A673 (cell line): ENCODE measurements at regions not wholly inside any gene's neighbourhood (a gene's known extent, or its start where the extent isn't known, plus 50 kb on each side); places are given as distances from the start of the nearest gene placed in this dataset.

Experiments
- BruUV-seq: library from RNA; stranded (reverse); fragments of 400-500 nt; replicated peaks from 2 replicates; lab custom pipeline; 2021; lab: Mats Ljungman, UMichigan
- CTCF ChIA-PET: fragments of 300-600 bp; sonication (Branson Sonifier 250); formaldehyde crosslinking; loops from one replicate; lab custom pipeline; 2022; ENCODE audit warnings: antibody characterized with exemption; lab: Charles Lee
- POLR2A ChIA-PET: fragments of 300-600 bp; sonication (Branson Sonifier 250); formaldehyde crosslinking; loops from one replicate; lab custom pipeline; 2022; ENCODE audit warnings: antibody characterized with exemption; ENCODE audit not compliant: low non-redundant PET; lab: Charles Lee
- DNase-seq: peaks from one replicate; pipeline ENCODE4 v3.0.0-alpha.2; 2015; ENCODE audit warnings: low spot score
- H3K27ac ChIP-seq: fragments of 200-600 bp; sonication (generic); 2 replicates; pipeline ENCODE4 v1.5.1; 2016; ENCODE audit warnings: mixed run types, low read depth, mild to moderate bottlenecking, mixed read lengths, antibody characterized with exemption, low read length; ENCODE audit not compliant: poor library complexity, severe bottlenecking
- H3K27me3 ChIP-seq: fragments of 200-600 bp; sonication (generic); replicated peaks from 2 replicates; pipeline ENCODE4 v1.6.1; 2017; ENCODE audit warnings: mixed run types, low read depth, mild to moderate bottlenecking, mixed read lengths, antibody characterized with exemption, low read length; ENCODE audit not compliant: insufficient read depth, poor library complexity
- H3K36me3 ChIP-seq: fragments of 200-600 bp; sonication (generic); 2 replicates; pipeline ENCODE4 v1.6.1; 2016; ENCODE audit warnings: mixed run types, mild to moderate bottlenecking, mixed read lengths, antibody characterized with exemption, low read length; ENCODE audit not compliant: insufficient read depth, poor library complexity, severe bottlenecking
- H3K4me1 ChIP-seq: fragments of 200-600 bp; sonication (generic); 2 replicates; pipeline ENCODE4 v1.6.1; 2017; ENCODE audit warnings: mixed run types, mild to moderate bottlenecking, mixed read lengths, antibody characterized with exemption, low read length; ENCODE audit not compliant: insufficient read depth, poor library complexity, severe bottlenecking
- H3K4me3 ChIP-seq: fragments of 200-600 bp; sonication (generic); 2 replicates; pipeline ENCODE4 v1.5.1; 2016; ENCODE audit warnings: low read depth, mixed run types, mild to moderate bottlenecking, mixed read lengths, low read length; ENCODE audit not compliant: poor library complexity, severe bottlenecking
- H3K9me3 ChIP-seq: fragments of 200-600 bp; sonication (generic); 2 replicates; pipeline ENCODE4 v1.6.1; 2016; ENCODE audit warnings: mixed run types, low read depth, mild to moderate bottlenecking, mixed read lengths, antibody characterized with exemption, low read length; ENCODE audit not compliant: poor library complexity, severe bottlenecking
- EZH2 ChIP-seq: fragments of 200-600 bp; sonication (generic); IDR thresholded peaks from 2 replicates; pipeline ENCODE4 v1.6.1; 2017; ENCODE audit warnings: borderline replicate concordance, low read depth, mild to moderate bottlenecking, mixed read lengths, antibody characterized with exemption, low read length; ENCODE audit not compliant: poor library complexity, severe bottlenecking
- intact Hi-C: fragments of 100-400 bp; cut with micrococcal nuclease; formaldehyde crosslinking; loops from one replicate; pipeline ENCODE4 v1.10.0; 2022; ENCODE audit not compliant: unreplicated experiment
- TF ChIP-seq, protein P1 (sequence below): fragments of 300-800, 200-600 bp; sonication (generic); conservative IDR thresholded peaks from 2 replicates; pipeline ENCODE4 v1.5.1; 2017; ENCODE audit warnings: low read depth, mild to moderate bottlenecking, antibody characterized with exemption, low read length, moderate library complexity, mixed read lengths

DNA sequence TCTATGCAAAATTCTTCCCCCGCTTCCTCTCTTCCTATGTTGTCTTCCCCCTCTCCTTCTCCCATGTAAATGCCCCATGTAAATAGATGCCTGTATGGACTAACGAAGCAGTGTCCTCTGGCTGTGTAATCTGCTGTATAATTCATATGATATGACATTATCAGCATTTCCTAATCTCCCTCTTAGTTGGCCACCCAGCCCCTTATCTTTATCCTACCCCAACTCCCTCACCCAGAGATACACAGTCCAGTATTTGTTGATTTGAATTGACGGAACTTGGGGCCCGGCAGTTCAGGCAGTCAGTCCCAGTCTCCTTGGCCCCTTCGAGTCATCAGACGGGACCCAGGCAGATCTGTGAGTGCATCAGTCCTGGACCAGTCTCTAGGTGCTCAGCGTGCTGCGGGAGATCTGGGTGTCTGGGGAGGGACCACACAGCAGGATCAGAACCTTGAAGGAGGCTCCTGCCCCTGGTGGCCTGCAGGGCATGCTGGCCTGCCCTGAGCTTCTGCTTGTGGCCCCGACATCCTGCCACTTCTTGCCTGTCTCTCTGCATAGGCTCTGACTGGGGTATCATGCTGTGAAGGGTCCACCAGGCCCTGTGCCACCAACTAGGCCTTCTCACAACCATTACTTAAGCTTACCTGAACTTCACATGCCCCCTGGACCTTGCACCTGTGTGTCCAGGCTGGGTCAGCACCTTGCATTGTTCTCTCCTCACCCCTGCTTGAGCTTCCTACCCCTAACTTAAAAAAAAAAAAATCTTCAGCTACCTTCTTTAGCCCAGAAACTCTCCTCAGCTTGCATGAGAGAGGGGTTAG lies 88.1 kb upstream of the ATL2 start:
- DNase-seq: no peak
- TF ChIP-seq, protein P1, sequence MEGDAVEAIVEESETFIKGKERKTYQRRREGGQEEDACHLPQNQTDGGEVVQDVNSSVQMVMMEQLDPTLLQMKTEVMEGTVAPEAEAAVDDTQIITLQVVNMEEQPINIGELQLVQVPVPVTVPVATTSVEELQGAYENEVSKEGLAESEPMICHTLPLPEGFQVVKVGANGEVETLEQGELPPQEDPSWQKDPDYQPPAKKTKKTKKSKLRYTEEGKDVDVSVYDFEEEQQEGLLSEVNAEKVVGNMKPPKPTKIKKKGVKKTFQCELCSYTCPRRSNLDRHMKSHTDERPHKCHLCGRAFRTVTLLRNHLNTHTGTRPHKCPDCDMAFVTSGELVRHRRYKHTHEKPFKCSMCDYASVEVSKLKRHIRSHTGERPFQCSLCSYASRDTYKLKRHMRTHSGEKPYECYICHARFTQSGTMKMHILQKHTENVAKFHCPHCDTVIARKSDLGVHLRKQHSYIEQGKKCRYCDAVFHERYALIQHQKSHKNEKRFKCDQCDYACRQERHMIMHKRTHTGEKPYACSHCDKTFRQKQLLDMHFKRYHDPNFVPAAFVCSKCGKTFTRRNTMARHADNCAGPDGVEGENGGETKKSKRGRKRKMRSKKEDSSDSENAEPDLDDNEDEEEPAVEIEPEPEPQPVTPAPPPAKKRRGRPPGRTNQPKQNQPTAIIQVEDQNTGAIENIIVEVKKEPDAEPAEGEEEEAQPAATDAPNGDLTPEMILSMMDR: no peak
- TF ChIP-seq EZH2: no peak
- POLR2A ChIA-PET: no interaction called here
- Histone ChIP-seq H3K4me3 (no peak overlapping the region), H3K27me3 (no peaks in the 10 kb centered on the region), H3K36me3 (no peaks in the 10 kb centered on the region), H3K9me3 (no peaks in the 10 kb centered on the region), H3K27ac (no peak overlapping the region), H3K4me1 (no peaks in the 10 kb centered on the region)
- CTCF ChIA-PET: interaction anchor here (0.6 to 1.2 kb wide), 3 partner anchors 21 to 60 kb away, joined by 4 to 6 read pairs (median 5); no protein-coding TSS in a partner anchor
- BruUV-seq: no TSS peak
- intact Hi-C loops: no loop called here

DNA sequence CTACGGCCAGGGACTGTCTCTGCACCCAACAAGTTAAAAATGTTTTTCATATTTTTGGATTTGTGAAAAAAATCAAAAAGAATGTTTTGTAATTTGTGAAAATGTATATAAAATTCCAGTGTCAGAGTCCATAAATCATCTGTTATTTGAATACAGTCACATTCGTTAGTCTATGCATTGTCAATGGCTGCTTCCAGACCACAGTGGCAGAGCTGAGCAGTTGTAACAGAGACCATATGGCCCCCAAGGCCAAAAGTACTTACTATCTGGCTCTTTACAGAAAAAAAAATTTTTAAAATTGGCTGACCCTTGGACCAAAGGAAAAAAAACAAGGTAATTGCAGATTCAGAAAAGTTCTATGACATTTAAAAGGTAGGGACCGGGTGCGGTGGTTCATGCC lies 86.7 kb upstream of the ATL2 start:
- intact Hi-C loops: no loop called here
- Histone ChIP-seq H3K36me3 (no peaks in the 10 kb centered on the region), H3K4me3 (no peak overlapping the region), H3K27ac (no peak overlapping the region), H3K9me3 (no peaks in the 10 kb centered on the region), H3K4me1 (no peaks in the 10 kb centered on the region), H3K27me3 (no peaks in the 10 kb centered on the region)
- ChIA-PET CTCF (no interaction called here), POLR2A (no interaction called here)
- no peak for DNase-seq
- TF ChIP-seq EZH2: no peak
- TF ChIP-seq, protein P1: no peak
- no TSS peak for BruUV-seq

DNA sequence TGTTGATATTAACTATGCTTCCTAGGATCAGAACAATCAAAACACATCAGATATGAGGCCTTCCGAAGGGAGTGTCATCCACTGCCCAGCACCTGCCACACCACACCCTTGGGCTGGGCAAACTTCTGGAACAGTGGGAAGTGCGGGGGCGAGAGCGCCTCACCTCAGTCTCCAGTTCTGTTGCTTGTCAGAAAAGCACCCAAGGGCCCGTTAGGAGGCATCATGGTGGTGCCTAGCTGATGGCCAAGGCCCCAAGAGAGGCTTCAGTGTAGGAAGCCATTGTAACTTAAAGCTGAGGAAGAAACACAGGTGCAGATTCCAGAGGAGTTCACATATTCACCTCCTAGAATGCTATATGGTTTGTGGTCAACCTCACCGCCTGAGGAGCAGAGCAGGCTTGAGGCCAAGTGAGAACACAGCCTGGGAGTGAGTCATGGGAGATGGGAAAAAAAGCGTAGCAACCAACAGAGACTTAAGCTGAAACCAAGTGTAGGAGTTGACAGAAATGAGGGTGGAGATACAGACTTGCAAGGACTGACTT lies 85.1 kb upstream of the ATL2 start:
- ChIA-PET POLR2A (no interaction called here), CTCF (no interaction called here)
- no TSS peak for BruUV-seq

More for the DNA sequence above, 85.1 kb upstream of the ATL2 start:
- H3K27me3 ChIP-seq: no peaks in the 10 kb centered on the region
- peak; percentile 35 for DNase-seq
- intact Hi-C loops: no loop called here
- H3K4me1 ChIP-seq: no peaks in the 10 kb centered on the region
- H3K9me3 ChIP-seq: no peaks in the 10 kb centered on the region
- H3K27ac ChIP-seq: no peak overlapping the region
- H3K36me3 ChIP-seq: no peaks in the 10 kb centered on the region
- H3K4me3 ChIP-seq: no peak overlapping the region
- TF ChIP-seq EZH2: no peak
- TF ChIP-seq, protein P1: no peak
